ENCODE measurements at regions not wholly inside any gene's neighbourhood (a gene's known extent, or its start where the extent isn't known, plus 50 kb on each side); places are given as distances from the start of the nearest gene placed in this dataset.

DNA sequence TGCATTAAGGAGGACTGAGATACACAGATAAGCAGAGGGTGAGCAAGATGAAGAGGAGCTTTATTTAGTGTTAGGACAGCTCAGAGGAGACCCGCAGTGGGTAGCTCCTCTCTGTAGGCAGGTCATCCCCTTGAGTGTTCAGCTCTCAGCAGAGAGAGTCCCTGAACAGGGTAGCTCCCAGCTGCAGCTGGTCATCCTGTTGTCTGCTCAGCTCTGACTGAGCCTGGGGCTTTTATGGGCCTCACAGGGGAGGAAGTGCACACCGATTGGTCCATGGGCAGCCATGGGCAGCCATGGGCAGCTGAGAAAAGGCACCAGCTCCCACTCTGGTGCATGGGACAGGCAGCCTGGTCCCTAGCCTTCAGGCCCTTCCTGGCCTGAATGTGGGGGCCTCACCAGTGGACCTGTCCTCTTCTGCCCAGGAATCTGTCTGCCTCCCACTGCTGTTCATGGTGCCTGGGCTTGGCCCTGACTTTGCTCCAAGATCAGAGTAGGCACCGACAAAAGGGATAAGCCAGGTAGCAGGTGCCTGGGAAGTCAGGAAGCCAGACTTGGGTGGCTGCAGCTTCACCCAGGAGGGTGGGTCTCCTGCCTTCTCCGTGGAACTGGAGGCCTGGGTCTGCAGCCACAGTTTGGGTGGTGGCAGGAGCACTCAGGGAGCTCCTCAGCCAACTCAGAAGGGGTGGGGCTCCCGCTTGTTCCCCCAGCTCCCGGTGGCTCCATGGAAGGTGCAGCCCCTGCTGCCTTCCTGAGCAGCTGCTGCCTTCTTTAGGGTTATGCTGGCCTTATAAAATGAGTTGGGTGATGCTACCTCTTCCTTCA, 54.7 kb downstream of the MYEOV start:
- DNase-seq: no peak

DNA sequence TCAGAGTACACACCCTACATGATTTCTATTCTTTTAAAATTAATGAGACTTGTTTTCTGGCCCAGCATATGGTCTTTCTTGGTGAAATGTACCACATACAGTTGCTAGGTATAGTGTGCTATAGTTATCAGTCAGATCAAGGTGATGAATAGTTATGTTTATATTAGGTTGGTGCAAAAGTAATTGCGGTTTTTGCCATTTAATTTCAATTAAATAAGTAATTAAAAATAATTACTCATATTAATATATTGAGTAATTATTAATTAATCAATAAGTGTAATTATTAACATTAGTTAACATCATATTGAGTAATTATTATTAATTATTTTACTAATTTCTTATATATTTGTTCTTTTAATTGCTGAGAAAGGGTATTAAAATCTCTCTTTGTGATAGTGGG, 56.1 kb downstream of the MYEOV start:
- DNase-seq: no peak

DNA sequence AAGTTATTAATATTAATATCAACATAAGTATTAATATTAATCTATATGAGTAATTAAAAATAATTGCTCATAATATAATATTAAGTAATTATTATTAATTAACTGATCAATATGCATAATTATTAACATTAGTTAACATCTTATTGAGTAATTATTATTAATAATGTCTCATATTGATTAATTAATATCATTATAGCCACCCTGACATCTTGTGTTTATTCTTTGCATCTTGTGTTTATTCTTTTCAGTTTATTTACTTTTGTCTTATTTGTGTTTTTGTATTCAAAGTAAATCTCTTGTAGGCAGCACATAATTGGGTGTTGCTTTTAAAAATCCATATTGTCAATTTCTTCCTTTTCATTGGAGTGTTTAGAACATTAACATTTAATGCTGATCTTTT, 56.6 kb downstream of the MYEOV start:
- no peak for DNase-seq

DNA sequence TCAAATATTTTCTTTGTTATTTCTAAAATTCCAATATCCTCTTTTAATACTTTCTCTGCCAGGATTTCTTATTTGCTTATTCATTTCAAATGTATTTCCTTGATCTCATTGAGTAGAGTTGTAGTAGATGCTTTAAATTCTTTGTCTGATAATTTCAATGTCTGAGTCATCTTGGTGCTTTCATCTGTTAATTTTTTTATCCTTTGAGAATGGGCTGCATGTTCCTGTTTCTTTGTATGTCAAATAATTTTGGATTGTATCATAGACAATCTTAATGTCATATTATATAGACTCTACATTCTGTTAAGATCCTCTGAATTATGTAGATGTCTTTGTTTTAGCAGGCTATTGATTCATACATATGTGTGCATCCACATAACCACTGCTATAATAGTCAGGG, 57.5 kb downstream of the MYEOV start:
- no peak for DNase-seq

DNA sequence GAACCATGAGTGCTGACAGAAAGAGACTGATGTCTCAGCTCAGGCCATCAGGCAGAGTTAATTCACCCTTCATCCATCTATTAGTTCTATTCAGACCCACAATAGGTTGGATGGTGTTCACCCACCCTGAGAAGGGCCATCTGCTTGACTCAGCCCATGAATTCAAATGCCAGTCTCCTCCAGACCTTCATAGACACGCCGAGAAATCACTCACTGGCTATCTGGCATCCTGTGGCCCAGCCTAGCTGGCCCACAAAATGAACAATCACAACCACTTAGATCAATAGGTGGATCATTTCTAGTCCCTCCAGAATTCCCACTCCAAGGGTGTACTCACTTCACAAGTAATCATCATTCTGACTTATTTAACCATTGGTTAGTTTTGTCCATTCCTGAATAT, 58.2 kb downstream of the MYEOV start:
- no peak for DNase-seq

DNA sequence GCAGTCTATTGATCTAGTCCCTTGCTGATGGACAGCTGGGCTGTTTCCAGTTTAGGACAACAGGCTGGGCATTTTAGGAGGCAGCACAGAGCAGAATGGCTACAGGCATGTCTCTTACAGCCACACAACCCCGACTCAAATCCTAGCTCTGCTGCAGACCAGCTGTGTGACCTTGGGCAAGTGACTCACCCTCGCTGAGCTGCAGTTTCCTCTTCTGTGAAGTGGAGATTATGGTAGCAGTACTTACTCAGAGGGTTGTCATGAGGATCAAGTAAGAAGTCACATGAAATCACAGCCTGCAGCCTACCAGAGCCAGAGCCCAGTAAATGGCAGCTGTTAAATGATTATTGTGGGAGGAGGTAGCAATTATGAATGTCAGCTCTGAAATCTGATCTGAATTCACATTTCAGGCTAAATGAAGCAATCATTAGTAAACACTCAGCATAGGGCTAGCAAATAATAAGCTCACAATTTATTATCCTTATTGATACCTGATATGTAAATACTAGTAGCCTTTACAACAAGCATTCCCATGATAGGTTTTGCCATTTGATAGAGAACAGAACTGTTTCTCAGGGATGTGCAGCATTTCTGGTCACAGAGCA, 58.9 kb downstream of the MYEOV start:
- no peak for DNase-seq

DNA sequence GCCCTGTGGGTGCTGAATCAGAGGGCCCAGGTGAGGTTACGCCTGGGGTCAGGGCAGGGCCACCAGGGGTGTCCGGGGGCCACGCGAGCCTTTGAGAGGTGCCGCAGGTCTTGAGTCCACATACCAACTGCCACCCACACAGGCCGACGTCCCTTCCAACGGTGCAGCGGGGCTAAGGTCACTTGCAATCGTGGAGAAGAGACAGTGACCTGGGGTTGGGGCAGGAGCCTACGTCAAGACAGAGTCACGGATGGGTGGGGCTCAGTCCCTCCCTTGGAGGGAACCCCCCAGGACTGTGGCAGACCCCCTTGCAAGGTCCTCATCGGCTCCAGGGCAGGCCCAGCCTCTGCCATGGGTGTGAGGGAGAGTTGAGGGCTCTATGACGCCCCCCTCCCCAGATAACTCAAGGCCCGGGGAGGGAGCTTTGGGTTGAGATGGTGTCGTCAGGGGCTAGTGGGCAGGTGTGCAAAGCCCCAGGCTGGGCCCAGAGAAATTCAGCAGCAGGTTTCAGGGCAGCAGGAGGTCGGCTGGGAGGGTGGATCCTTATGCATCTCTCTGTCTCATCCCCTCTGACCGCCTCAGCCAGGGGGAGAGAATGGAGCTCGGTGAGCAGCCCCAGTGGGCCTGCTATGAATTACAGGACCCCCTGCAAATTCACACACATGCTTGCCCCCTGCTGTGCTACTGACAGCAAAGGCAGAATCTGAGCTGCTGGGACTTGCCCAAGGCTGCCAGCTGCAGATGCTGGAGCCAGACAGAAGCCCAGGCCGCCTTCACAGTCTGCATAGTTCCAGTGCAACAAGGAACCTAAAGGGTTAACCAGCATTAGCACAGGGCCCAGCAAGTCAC, 60.0 kb downstream of the MYEOV start:
- no peak for DNase-seq

DNA sequence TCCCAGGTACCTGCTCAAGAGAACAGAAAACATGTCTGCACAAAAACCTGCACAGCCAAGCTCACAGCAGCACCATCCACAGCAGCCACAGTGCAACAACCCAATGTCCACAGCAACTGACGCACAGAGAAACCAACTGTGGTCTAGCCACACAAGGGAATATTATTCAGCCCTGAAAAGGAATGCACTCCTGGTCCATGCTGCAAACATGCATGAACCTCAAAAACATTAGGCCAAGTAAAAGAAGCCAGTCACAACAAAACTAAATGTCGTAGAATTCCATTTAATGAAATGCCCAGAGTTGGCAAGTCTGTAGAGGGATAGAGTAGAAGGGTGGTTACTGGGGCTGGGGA, 60.6 kb downstream of the MYEOV start:
- DNase-seq: no peak

DNA sequence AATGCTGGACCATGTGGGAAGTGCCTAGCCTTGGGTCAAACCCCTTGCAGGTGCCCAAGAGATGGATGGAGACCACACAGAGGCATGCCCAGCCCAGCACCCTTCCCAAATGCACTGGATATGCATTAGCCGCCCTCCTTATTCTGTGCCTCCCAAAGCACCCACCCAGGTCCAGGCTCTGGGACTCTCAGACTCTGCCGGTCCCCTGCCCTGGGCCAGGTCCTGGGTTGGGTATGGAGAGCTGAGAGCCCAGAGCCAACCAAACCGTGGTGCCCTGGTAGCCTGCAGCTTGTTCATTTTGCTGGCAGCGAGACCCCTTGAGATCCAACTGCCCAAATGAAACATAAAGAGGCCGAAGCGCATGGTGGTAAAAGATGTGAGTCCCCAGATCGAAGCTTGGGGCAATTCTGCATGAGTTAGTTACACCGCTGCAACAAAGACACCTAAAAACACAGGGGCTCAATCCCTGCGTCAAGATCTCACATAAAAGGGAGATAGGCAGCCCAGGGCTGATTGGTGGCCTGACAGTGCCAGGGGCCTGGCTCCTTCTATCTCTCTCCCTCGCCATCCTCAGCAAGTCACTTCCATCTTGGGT, 61.5 kb downstream of the MYEOV start:
- DNase-seq: no peak

DNA sequence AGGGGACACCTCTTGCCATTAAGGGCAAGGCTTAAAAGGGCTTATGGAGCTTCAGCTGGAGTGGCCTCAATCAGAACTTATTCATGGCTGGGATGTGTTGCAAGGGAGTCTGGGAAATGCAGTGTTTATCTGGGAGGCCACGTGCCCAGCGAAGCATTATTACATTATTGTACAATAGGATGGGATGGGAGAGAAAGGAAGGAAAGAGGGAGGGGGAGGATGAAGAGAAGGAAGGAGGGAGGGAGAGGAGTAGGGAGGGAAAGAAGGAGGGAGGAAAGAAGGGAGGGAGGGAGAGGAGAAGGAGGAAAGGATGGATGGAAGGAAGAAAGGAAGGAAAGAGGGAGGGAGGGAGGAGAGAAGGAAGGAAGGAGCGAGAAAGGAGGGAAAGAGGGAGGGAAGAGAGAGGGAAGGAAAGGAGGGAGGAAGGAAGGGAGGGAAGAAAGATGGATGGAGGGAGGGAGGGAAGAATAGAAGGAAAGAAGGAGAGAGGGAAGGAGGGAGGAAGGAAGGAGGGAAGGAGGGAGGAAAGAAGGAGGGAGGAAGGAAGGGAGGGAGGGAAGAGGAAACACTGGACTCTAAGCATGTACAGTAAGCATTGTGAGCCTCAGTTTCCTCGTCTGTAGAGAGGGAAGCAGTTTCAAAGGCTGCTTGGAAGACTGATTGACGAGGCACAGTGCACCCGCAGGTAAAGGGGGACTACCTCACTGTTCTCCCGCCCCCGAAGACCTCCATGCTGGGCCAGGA, 62.2 kb downstream of the MYEOV start:
- no peak for DNase-seq

DNA sequence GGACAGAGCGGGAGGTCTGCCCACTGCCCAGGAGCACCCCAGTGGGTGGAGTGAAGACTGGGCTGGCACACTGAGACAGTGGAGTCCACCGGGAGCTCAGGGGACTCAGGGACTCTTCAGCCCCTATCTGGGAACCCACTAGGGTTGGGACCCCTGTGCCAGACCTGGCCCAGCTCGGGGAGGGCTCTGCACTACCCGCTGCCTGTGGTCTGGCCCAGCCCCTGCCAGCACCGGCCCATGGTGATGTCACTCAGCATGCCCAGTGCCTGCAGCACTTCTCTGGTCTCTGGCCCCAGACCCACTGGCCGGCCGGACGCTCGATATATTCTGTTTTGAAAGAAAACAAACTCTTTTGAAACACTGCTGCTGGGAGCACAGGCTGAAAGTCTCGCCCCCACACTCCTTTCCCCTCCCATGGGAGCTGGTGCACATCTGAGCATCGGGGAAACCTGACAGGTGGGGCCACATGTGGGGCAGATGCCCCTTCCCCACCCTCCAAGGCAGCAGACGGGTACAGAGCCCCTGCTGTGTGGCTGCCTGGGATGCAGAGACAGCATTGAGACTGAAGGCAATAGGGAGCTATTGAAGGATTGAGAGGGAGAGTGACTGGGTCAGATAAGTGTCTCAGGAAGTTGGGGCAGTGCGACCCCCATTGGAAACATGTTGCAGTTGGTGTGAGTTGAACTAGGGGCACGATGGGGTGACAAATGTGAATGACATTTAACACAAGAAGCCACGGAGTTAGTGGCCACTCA, 62.9 kb downstream of the MYEOV start:
- DNase-seq: no peak

DNA sequence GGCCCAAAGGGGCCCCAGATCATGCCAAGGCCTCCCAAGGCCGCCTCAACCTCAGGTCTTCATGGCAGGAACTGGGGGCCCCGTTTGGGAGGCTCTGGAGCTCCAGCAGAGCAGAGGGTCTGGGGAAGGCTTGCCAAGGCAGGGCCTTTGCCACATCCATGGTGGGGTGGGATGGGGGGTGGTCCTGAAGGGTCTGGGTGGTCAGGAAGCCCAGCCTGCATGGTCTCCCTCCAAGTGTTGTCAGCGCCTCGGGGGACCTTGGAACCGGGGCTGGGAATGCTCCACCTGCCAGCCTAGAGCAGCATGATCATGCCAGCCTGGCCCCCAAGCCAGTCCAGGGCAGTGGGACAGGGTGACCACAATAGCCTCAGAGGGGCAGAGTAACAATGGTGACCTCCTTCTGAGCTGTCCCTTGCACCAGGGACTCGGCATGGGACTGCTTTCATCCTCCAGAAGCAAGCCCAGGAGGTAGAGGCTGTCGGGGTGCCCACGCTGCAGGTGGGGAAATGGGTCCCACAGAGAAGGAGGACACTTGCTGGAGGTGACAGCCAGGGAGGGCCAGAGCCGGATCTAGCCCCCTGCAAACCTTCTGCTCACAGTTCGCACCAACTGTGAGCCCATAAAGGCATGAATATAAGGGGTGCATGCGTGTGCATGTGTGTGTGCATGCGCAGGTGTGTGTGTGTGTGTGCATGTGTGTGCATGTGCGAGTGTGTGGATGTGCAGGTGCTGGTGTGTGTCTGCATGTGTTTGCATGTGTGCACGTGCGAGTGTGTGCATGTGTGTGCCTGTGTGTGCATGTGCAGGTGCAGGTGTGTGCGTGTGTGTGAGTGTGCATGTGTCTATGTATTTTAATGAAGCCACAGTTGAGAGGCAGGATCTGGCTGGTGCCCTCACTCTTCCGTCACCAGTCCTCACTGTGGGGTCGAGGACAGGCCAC, 63.8 kb downstream of the MYEOV start:
- DNase-seq: no peak

DNA sequence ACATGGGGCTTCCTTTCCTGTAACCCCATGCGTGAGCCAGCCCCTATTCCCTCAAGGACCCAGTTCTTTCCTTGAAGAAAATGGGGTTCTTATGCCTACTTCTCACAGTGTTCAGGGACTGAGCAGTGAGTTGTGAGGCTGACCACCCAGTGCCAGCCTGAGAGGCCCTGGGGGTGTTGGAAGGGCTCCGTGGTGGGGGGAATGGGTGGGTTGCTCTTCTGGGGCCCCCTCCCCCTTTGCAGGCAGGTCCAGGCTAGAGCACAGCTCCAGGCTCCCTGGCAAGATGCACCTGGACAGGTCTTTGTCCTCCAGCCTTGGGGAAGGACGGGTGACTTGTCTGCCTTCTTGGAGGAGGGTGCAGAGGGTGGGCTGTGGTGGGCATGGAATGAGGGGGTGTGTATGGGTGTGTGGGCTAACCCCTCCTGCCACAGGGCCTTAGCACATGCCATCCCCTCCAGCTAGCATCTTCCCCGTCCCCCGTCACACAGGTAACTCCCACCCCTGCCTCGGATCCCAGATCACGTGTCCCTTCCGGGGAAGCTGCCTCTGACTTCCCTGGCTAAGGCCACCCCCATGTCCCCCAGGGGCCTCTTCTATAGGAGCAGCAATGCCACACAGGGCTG, 64.6 kb downstream of the MYEOV start:
- no peak for DNase-seq

DNA sequence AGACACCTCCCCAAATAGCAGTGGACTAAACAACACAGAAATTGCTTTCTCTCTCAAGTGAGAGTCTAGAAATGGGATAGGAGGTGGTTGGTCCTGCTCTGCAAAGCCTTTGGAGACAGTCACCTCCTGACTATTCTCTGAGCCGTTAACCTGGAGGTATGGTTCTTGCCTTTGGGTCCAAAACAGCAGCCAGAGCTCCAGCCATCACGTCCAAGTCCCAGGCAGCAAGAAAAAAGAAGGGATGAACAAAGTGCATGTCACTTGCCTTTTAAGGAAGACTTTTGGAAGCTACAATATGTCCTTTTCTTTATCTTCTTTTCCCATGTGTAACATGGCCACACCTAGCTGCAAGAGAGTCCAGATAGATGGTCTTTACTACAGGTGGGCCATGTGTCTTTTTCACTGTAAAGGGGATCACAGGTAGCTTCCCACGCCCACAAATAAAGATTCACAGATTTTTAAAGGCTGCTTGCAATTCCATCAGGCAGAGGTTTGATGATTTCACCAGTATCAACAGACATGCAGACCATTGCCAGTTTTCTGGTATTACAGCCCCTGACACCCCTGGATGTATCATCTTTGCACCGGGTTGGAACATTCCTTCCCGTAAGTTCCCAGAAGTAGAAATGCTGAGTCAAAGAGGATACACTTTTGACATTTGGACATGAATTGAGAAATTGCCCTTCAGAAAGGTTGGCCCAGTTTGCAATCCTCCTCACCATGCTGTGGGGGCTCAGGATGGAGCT, 66.0 kb downstream of the MYEOV start:
- no peak for DNase-seq

DNA sequence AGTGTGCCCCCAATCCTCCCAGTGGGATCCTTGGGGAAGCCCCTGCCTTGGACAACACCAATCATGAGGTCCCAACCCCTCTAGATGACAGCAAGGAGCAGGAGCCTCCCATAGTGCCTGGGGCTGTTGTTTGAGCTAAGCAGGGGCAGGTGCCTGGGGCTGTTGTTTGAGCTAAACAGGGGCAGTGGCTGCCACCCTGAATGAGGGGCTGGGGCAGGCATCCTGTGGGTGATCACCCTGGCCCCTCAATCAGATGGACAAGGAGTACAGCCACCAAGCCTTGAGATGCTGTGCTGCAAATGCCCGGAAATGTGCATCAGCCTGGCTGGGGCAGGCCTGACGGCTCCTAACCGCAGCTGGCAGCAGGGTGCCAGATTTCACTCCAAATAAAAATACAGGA, 66.7 kb downstream of the MYEOV start:
- DNase-seq: no peak

DNA sequence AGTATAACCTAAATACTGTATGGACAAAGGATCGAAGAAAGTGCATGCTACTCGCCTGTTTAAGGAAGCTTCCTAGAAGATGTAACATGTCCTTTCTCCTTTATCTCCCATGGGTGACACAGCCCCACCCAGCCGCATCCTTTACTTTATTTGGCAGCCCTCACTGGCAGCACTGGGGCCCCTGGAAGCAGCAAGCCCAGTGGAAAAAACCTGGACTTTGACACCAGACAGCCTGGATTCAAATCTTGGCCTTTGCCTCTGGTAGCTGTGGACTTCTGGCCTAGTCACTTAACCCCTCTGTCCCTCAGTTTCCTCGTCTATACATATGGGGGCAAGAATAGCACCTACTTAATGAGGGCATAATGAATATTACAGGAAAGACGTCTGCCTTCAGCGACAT, 67.1 kb downstream of the MYEOV start:
- no peak for DNase-seq

DNA sequence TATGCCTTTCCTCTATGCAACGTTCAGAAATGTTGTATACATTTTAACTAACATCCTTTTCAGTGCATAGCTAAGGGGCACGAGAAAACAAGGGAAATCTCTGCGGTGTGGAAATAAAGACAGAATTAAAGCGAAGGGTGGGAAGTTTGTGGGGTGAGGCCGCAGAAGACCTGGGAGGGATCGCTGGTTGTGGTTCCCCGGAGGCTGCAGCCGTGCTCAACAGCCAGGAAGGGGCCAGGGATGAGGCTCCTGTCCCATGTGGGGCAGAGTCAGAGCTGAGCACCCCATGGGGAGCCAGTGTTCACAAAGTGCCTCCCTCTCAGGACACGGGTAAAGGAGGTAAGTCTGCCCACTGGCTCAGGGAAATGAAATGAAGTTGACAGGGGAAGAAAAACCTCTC, 67.5 kb downstream of the MYEOV start:
- no peak for DNase-seq

DNA sequence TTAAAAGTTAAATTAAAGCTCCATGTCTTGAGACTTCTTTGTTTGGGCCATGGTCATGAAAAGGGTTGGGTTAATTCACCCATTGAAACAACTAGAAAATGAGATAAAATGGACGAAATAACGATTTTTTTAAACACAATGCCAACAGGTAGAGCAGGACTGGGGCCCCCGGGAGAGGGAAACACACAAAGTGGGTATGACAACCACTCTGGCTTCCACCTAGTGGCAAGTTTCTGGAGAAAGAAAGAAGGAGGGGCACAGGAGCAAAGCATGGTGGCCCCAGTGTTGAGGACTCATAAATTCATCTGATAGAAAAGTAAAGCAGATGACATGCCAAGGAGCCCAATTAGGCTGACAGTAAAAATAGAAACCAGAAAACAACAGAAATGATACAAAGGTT, 68.4 kb downstream of the MYEOV start:
- DNase-seq: no peak

DNA sequence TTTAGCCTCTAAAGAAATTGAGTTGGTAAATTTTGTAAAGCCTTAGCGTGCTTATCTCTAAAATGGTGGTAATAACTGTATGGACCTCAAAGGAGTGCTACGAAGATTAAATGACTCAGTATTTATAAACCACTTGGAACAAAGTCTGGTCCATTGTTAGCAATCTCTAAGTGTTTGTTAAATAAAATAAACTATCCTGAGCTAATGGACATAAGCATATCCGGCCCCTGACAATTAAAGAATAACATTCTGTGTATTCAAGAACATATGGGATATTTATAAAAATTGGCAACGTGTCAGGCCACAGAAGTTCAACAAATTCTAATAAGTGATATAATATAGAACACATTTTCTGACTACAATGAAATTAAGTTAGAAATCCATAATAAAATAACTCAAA, 71.0 kb downstream of the MYEOV start:
- DNase-seq: no peak

DNA sequence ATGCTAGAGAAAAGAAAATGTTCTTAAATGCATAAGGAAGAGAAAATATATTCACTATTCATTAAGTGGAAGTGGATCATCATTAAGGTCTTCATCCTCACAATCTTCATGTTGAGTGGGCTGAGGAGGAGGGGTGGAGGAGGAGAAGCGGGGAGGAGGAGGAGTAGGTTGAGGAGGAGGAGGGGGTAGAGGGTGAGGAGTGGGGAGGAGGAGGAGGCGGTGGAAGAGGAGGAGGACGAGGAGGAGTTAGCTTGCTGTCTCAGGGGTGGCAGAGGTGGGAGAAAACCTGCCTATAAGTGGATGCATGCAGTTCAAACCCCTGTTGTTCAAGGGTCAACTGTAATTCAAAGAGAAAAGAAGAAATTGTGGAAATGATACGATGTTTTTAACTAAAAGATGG, 71.6 kb downstream of the MYEOV start:
- no peak for DNase-seq

All from NCI-H1694 treated with DMSO at 0.1 percent for 48 hours (cell line).